ENCODE measurements at regions not wholly inside any gene's neighbourhood (a gene's known extent, or its start where the extent isn't known, plus 50 kb on each side); places are given as distances from the start of the nearest gene placed in this dataset.

GRCh38 chr6:104527311-104527710 lies 332.4 kb downstream of the HACE1 start:
- 47 to 74% (median 71%) methylated on average over 7 of the region's 7 CpGs for WGBS, 5 donors
- H3K27me3 ChIP-seq = no peaks in the 10 kb centered on the region
- no peaks in the 10 kb centered on the region for H3K36me3 ChIP-seq
- DNase-seq = no peak
- no peaks in the 10 kb centered on the region for H3K9me3 ChIP-seq
- H3K4me1 ChIP-seq = peaks cover 0 to 36% (median 16%) of the 10 kb centered on the region in 4 donors
- intact Hi-C loops (cut with DNase I; ENCODE audit: low total_unique reads) = no loop called here
- no peak overlapping the region for H3K27ac ChIP-seq
- TF ChIP-seq POLR2AphosphoS5 (IDR thresholded peaks at IDR 0.05) = no peak
- no peak for TF ChIP-seq EP300 (IDR thresholded peaks at IDR 0.05)
- TF ChIP-seq, protein P1, sequence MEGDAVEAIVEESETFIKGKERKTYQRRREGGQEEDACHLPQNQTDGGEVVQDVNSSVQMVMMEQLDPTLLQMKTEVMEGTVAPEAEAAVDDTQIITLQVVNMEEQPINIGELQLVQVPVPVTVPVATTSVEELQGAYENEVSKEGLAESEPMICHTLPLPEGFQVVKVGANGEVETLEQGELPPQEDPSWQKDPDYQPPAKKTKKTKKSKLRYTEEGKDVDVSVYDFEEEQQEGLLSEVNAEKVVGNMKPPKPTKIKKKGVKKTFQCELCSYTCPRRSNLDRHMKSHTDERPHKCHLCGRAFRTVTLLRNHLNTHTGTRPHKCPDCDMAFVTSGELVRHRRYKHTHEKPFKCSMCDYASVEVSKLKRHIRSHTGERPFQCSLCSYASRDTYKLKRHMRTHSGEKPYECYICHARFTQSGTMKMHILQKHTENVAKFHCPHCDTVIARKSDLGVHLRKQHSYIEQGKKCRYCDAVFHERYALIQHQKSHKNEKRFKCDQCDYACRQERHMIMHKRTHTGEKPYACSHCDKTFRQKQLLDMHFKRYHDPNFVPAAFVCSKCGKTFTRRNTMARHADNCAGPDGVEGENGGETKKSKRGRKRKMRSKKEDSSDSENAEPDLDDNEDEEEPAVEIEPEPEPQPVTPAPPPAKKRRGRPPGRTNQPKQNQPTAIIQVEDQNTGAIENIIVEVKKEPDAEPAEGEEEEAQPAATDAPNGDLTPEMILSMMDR (IDR thresholded peaks at IDR 0.05) = no peak
- TF ChIP-seq POLR2A (IDR thresholded peaks at IDR 0.05) = no peak
- H3K4me3 ChIP-seq = no peak overlapping the region

GRCh38 chr6:104526376-104526775 lies 333.3 kb downstream of the HACE1 start:
- Histone ChIP-seq H3K9me3 (no peaks in the 10 kb centered on the region), H3K4me1 (peaks cover 0 to 31% (median 14%) of the 10 kb centered on the region in 4 donors), H3K27me3 (no peaks in the 10 kb centered on the region), H3K36me3 (no peaks in the 10 kb centered on the region), H3K4me3 (no peak overlapping the region), H3K27ac (peak overlapping the region in 2 of 5 donors; percentile 6 to 38)
- intact Hi-C loops (cut with DNase I; ENCODE audit: low total_unique reads) = no loop called here
- TF ChIP-seq, protein P1 (IDR thresholded peaks at IDR 0.05) = no peak
- TF ChIP-seq POLR2AphosphoS5 (IDR thresholded peaks at IDR 0.05) = no peak
- no peak for TF ChIP-seq POLR2A (IDR thresholded peaks at IDR 0.05)
- no peak for TF ChIP-seq EP300 (IDR thresholded peaks at IDR 0.05)
- DNase-seq = peak in 1 of 2 donors; percentile 61
- WGBS, 5 donors = 16 to 24% (median 19%) methylated on average over 6 of the region's 6 CpGs

- H3K4me3 ChIP-seq = peak overlapping the region in 3 of 4 donors; percentile 21 to 32 (median 28)
- intact Hi-C loops (cut with DNase I; ENCODE audit: low total_unique reads) = no loop called here
Observed at GRCh38 chr6:104525677-104526322, 333.9 kb downstream of the HACE1 start.

DNA sequence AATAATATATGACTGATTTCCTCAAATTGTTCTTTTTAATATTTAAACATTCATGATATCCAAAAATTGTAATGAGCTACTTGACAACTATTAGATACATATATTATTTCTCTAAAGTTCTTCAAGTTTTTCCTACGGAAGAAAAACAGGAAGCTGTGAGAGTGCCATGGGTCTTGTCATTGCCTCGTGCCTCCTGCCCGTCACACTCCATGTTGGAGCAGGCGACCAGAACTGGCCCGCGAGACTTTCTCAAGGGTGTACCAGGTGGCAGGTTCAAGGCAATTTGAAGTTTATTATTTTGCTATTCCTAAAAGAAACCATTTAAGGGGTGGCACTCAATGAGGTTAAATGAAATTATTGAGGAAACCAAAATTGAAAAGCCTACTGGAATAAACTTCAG lies 337.2 kb downstream of the HACE1 start:
- H3K9me3 ChIP-seq = no peaks in the 10 kb centered on the region
- intact Hi-C loops (cut with DNase I; ENCODE audit: low total_unique reads) = no loop called here
- no peaks in the 10 kb centered on the region for H3K36me3 ChIP-seq
- H3K27ac ChIP-seq = no peak overlapping the region
- peaks cover 0 to 20% (median 14%) of the 10 kb centered on the region in 4 donors for H3K4me1 ChIP-seq
- no peaks in the 10 kb centered on the region for H3K27me3 ChIP-seq
- 78 to 86% (median 84%) methylated on average over 6 of the region's 6 CpGs for WGBS, 5 donors
- no peak overlapping the region for H3K4me3 ChIP-seq
- DNase-seq = no peak
- no peak for TF ChIP-seq POLR2AphosphoS5 (IDR thresholded peaks at IDR 0.05)
- no peak for TF ChIP-seq POLR2A (IDR thresholded peaks at IDR 0.05)
- TF ChIP-seq EP300 (IDR thresholded peaks at IDR 0.05) = no peak
- TF ChIP-seq, protein P1 (IDR thresholded peaks at IDR 0.05) = no peak

More at GRCh38 chr6:104525677-104526322, 333.9 kb downstream of the HACE1 start:
- 7 to 12% (median 9%) methylated on average over 15 of the region's 15 CpGs for WGBS, 5 donors
- Histone ChIP-seq H3K27me3 (no peaks in the 10 kb centered on the region), H3K36me3 (no peaks in the 10 kb centered on the region), H3K4me1 (peaks cover 0 to 31% (median 14%) of the 10 kb centered on the region in 4 donors), H3K27ac (peak overlapping the region in 2 of 5 donors; percentile 6 to 38), H3K9me3 (no peaks in the 10 kb centered on the region)
- TF ChIP-seq, protein P1 (IDR thresholded peaks at IDR 0.05) = peak in 5 of 7 experiments; percentile 73 to 86 (median 76)
- peak in 1 of 3 donors; percentile 11 for TF ChIP-seq POLR2AphosphoS5 (IDR thresholded peaks at IDR 0.05)
- TF ChIP-seq POLR2A (IDR thresholded peaks at IDR 0.05) = no peak
- TF ChIP-seq EP300 (IDR thresholded peaks at IDR 0.05) = no peak
- DNase-seq = peak; percentile 67 to 93
